Lung (tissue), 11 donors: ENCODE measurements at regions not wholly inside any gene's neighbourhood (a gene's known extent, or its start where the extent isn't known, plus 50 kb on each side); places are given as distances from the start of the nearest gene placed in this dataset.
A peak's percentile ranks its signal among the peaks of the same experiment; 100 is the strongest.

Experiments used
- ATAC-seq: fragments of 200-7000 bp; cut with Tn5 transposase; one replicate; pipeline ENCODE4 v1.9.1; 2020; ENCODE audit warnings: moderate number of reproducible peaks; ENCODE audit not compliant: insufficient read depth, low FRiP score
- DNase-seq, 3 donors: peaks; one replicate each; pipeline ENCODE4 v3.0.0-alpha.2; 2013 to 2017
- H3K27ac ChIP-seq, 2 donors: one replicate each; pipeline ENCODE4 v1.5.1; 2013; ENCODE audit warnings: mild to moderate bottlenecking in 2 of 2, moderate library complexity in 2 of 2, control low read depth in 1 of 2, inconsistent platforms in 1 of 2, low read depth in 1 of 2, low read length in 1 of 2
- H3K27me3 ChIP-seq, 3 donors: one replicate each; pipeline ENCODE4 v1.5.1; 2013; ENCODE audit warnings: low read length in 2 of 3; ENCODE audit not compliant: control insufficient read depth in 3 of 3, insufficient read depth in 3 of 3
- H3K36me3 ChIP-seq, 4 donors: one replicate each; pipeline ENCODE4 v1.5.1; 2013; ENCODE audit warnings: low read length in 4 of 4, mild to moderate bottlenecking in 1 of 4, moderate library complexity in 1 of 4; ENCODE audit not compliant: control insufficient read depth in 4 of 4, insufficient read depth in 4 of 4
- H3K4me1 ChIP-seq, 5 donors: one replicate each; pipeline ENCODE4 v1.5.1; 2013; ENCODE audit warnings: low read length in 5 of 5, mild to moderate bottlenecking in 2 of 5, moderate library complexity in 1 of 5; ENCODE audit not compliant: control insufficient read depth in 5 of 5, insufficient read depth in 5 of 5
- H3K4me3 ChIP-seq: one replicate; pipeline ENCODE4 v1.5.1; 2013; ENCODE audit warnings: mild to moderate bottlenecking, control low read depth, moderate library complexity
- H3K9ac ChIP-seq, 2 donors: one replicate each; pipeline ENCODE4 v1.5.1; 2013; ENCODE audit warnings: low read length in 2 of 2, control low read depth in 1 of 2; ENCODE audit not compliant: insufficient read depth in 1 of 2
- H3K9me3 ChIP-seq, 4 donors: one replicate each; pipeline ENCODE4 v1.5.1; 2013; ENCODE audit warnings: low read length in 3 of 4, mild to moderate bottlenecking in 1 of 4, moderate library complexity in 1 of 4; ENCODE audit not compliant: control insufficient read depth in 4 of 4, insufficient read depth in 3 of 4
- WGBS, 2 donors: extraction: QIAGEN DNeasy Blood & Tissue Kit; methylation state at CpG; one replicate each; pipeline ENCODE4 v1.1.7; 2013; 5-methylcytosine and 5-hydroxymethylcytosine counted together
- TF ChIP-seq, protein P1 (sequence below): IDR thresholded peaks from 2 replicates; pipeline ENCODE4 v1.5.1; 2012; ENCODE audit warnings: mild to moderate bottlenecking; ENCODE audit errors: control extremely low read depth, extremely low read depth
- donor health status: control.
- donor health status: control.
- donor health status: Bipolar disorder and iron deficiency.
- donor health status: healthy.
- donor health status: DM: yes; HTN: yes; CAD: no.

DNA sequence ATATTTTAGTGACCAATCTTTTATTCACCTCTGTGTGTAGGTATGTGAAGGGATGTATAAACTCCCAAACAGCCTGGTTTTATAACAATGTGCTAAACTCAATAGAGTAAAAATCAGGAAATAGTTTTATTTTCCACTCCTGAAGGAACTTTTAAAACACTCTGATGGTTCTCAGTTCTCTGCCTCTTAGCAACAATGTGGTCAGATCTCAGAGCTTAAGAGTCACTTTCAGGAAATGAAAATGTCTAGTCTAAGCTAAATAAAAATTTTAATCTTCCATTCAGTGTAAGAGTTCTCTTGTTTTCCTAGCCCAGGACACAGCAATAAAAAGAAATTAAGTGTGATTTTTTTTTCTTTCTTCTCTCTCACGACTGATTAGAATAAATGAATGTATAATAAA, 718.0 kb downstream of the C12orf50 start:
- TF ChIP-seq, protein P1, sequence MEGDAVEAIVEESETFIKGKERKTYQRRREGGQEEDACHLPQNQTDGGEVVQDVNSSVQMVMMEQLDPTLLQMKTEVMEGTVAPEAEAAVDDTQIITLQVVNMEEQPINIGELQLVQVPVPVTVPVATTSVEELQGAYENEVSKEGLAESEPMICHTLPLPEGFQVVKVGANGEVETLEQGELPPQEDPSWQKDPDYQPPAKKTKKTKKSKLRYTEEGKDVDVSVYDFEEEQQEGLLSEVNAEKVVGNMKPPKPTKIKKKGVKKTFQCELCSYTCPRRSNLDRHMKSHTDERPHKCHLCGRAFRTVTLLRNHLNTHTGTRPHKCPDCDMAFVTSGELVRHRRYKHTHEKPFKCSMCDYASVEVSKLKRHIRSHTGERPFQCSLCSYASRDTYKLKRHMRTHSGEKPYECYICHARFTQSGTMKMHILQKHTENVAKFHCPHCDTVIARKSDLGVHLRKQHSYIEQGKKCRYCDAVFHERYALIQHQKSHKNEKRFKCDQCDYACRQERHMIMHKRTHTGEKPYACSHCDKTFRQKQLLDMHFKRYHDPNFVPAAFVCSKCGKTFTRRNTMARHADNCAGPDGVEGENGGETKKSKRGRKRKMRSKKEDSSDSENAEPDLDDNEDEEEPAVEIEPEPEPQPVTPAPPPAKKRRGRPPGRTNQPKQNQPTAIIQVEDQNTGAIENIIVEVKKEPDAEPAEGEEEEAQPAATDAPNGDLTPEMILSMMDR: no peak
- ATAC-seq (no peak), DNase-seq (peak in 1 of 3 donors; percentile 19)
- Histone ChIP-seq H3K9ac (no peak overlapping the region), H3K4me1 (peaks cover 0 to 24% (median 0%) of the 10 kb centered on the region in 5 donors), H3K4me3 (no peak overlapping the region), H3K36me3 (no peaks in the 10 kb centered on the region), H3K27ac (no peak overlapping the region), H3K9me3 (no peaks in the 10 kb centered on the region), H3K27me3 (no peaks in the 10 kb centered on the region)
- 43 to 45% methylated on average over 1 of the region's 1 CpG for WGBS, 2 donors

DNA sequence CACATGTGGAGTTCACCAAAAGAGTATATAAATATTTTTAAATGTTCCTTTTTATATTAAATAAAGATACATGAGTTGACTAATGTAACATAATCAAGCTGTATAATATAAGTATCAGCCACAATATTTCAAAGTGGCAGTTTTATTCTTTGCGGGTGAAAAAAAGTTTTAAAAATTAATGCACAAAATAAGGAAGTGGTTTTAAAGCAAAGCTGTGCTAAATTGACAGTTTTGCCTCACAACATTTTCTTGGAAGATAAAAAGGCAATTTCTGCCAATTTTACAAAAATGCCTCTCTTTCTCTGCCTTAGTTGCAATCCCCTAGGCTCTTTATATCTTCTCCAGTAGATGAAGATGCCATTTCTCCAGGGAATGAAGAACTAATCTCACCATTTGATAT, 719.1 kb downstream of the C12orf50 start:
- Histone ChIP-seq H3K36me3 (no peaks in the 10 kb centered on the region), H3K9ac (no peak overlapping the region), H3K4me3 (no peak overlapping the region), H3K27me3 (no peaks in the 10 kb centered on the region), H3K4me1 (peaks cover 0 to 24% (median 0%) of the 10 kb centered on the region in 5 donors), H3K9me3 (no peaks in the 10 kb centered on the region), H3K27ac (no peak overlapping the region)
- WGBS, 2 donors: 53 to 56% methylated on average over 1 of the region's 1 CpG
- DNase-seq (peak in 2 of 3 donors; percentile 47 to 58), ATAC-seq (no peak)
- TF ChIP-seq, protein P1: no peak

DNA sequence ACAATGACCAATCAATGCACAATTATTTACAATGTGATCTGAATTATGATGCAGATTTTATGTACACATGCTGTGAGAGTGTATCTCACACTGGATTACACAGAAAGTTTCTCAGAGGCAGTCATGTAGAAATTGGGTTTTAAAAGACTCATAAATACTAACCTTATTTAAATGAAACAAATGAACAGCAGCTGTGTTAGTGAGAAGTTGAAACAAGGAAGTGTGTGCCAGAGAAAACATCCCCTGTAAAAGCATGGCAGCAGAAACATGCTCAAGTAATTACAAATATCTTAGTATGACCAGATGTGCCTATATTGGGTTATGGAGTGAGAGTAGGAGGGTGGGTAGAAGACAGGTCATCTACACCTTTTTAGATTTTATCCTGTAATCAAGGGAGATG, 723.7 kb downstream of the C12orf50 start:
- TF ChIP-seq, protein P1: no peak
- Histone ChIP-seq H3K4me1 (peaks cover 0 to 13% (median 0%) of the 10 kb centered on the region in 5 donors), H3K36me3 (no peaks in the 10 kb centered on the region), H3K9ac (no peak overlapping the region), H3K27me3 (no peaks in the 10 kb centered on the region), H3K4me3 (no peak overlapping the region), H3K9me3 (no peaks in the 10 kb centered on the region), H3K27ac (no peak overlapping the region)
- no peak for ATAC-seq
- peak in 1 of 3 donors; percentile 14 for DNase-seq

DNA sequence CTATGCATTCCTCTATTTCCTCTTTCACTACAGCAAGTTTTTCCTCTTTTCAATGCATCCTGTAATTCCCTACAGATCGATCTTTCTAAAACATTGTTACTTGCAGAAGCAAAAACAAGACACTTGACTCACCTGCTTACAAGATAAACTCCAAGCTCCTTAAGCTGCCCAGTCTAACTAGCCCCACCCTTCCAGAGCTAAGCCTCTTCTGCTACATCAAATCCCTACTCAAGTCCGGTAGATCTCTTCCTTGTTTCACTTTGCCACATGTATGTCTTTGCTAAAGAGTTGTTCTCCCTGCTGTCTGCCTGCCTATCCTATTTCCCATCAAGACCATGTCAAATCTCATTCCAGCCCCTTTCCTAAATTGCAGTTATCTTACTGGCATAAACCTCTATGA, 724.8 kb downstream of the C12orf50 start:
- no peaks in the 10 kb centered on the region for H3K9me3 ChIP-seq
- H3K27me3 ChIP-seq: no peaks in the 10 kb centered on the region
- TF ChIP-seq, protein P1: no peak
- H3K36me3 ChIP-seq: no peaks in the 10 kb centered on the region
- WGBS, 2 donors: 59 to 72% methylated on average over 2 of the region's 2 CpGs
- H3K4me3 ChIP-seq: no peak overlapping the region
- no peak for ATAC-seq
- no peak overlapping the region for H3K9ac ChIP-seq
- no peak for DNase-seq
- H3K4me1 ChIP-seq: peaks cover 0 to 5% (median 0%) of the 10 kb centered on the region in 5 donors
- no peak overlapping the region for H3K27ac ChIP-seq
